Thoracic aorta (tissue), 2 donors: ENCODE measurements at regions not wholly inside any gene's neighbourhood (a gene's known extent, or its start where the extent isn't known, plus 50 kb on each side); places are given as distances from the start of the nearest gene placed in this dataset.

Experiments
- ATAC-seq: fragments of 150-250 bp; one replicate; pipeline ENCODE4 v1.8.0; 2017; ENCODE audit warnings: low read depth; ENCODE audit not compliant: insufficient number of reproducible peaks, low FRiP score
- DNase-seq: peaks from one replicate; pipeline ENCODE4 v3.0.0-alpha.2; 2020; ENCODE audit warnings: low spot score
- H3K27ac ChIP-seq, 2 donors: fragments of 200-600 bp; sonication (generic); 1 replicate in 1 of 2; 2 replicates in 1 of 2; pipeline ENCODE4 v1.5.1; 2016; ENCODE audit warnings: mild to moderate bottlenecking in 2 of 2, moderate library complexity in 2 of 2
- H3K27me3 ChIP-seq: fragments of 200-600 bp; sonication (generic); replicated peaks from 2 replicates; pipeline ENCODE4 v1.6.0; 2016; ENCODE audit warnings: mild to moderate bottlenecking; ENCODE audit not compliant: insufficient read depth
- H3K36me3 ChIP-seq: fragments of 200-600 bp; sonication (generic); one replicate; pipeline ENCODE4 v1.5.1; 2016
- H3K4me1 ChIP-seq, 2 donors: fragments of 200-600 bp; sonication (generic); 1 replicate in 1 of 2; 2 replicates in 1 of 2; pipeline versions ENCODE4 v1.5.1 to v1.6.0; 2016; ENCODE audit warnings: low read depth in 2 of 2, mild to moderate bottlenecking in 1 of 2; ENCODE audit not compliant: control insufficient read depth in 1 of 2
- H3K4me3 ChIP-seq: fragments of 200-600 bp; sonication (generic); 2 replicates; pipeline ENCODE4 v1.5.1; 2016; ENCODE audit warnings: mild to moderate bottlenecking
- H3K9me3 ChIP-seq: fragments of 200-600 bp; sonication (generic); 2 replicates; pipeline ENCODE4 v1.5.1; 2016
- TF ChIP-seq, protein P1 (sequence below): fragments of 200-600 bp; sonication (generic); IDR thresholded peaks from one replicate; pipeline ENCODE4 v1.5.1; 2019; ENCODE audit warnings: antibody characterized with exemption

DNA sequence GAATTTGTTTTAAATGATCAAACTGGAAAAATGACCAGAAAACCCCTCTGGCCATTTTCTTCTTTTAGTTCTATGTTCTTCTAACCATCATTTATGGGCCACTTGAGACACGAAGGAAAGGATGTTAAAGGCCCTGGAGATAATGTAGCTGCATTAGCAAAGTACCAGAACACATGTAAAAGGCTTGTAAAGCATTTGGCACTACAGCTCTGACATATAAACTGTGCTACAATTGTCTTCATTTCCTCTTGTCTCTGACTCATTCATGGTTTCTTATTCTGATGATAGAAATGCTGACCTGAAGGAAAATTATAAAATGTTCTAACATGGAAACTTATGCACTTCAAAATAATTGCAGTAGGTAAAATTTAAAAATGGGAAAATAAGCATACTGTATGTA lies 388.7 kb downstream of the FAT4 start:
- no peak overlapping the region for H3K27ac ChIP-seq
- ATAC-seq (no peak), DNase-seq (no peak)
- no peaks in the 10 kb centered on the region for H3K27me3 ChIP-seq
- H3K4me1 ChIP-seq, result peaks cover 11 to 17% of the 10 kb centered on the region in 2 donors
- TF ChIP-seq, protein P1, sequence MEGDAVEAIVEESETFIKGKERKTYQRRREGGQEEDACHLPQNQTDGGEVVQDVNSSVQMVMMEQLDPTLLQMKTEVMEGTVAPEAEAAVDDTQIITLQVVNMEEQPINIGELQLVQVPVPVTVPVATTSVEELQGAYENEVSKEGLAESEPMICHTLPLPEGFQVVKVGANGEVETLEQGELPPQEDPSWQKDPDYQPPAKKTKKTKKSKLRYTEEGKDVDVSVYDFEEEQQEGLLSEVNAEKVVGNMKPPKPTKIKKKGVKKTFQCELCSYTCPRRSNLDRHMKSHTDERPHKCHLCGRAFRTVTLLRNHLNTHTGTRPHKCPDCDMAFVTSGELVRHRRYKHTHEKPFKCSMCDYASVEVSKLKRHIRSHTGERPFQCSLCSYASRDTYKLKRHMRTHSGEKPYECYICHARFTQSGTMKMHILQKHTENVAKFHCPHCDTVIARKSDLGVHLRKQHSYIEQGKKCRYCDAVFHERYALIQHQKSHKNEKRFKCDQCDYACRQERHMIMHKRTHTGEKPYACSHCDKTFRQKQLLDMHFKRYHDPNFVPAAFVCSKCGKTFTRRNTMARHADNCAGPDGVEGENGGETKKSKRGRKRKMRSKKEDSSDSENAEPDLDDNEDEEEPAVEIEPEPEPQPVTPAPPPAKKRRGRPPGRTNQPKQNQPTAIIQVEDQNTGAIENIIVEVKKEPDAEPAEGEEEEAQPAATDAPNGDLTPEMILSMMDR, result no peak
- no peaks in the 10 kb centered on the region for H3K36me3 ChIP-seq
- no peaks in the 10 kb centered on the region for H3K9me3 ChIP-seq
- H3K4me3 ChIP-seq, result no peak overlapping the region

DNA sequence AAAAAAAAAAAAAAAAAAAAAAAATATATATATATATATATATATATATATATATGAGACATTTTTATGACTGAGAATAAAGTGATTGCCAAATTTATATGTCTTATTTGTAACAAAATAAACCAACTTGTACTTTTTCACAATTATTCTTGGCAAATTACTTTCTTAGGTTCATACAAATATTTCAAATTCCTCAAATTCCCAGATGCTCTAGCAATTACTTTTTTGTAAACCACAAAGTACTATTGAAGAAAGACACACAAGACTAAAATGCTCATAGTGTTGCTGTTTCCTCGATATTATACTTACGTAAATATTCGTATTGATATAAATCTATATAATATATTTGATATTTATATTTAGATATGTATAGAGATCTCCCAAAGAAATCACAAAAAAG lies 390.0 kb downstream of the FAT4 start:
- TF ChIP-seq, protein P1, result no peak

DNA sequence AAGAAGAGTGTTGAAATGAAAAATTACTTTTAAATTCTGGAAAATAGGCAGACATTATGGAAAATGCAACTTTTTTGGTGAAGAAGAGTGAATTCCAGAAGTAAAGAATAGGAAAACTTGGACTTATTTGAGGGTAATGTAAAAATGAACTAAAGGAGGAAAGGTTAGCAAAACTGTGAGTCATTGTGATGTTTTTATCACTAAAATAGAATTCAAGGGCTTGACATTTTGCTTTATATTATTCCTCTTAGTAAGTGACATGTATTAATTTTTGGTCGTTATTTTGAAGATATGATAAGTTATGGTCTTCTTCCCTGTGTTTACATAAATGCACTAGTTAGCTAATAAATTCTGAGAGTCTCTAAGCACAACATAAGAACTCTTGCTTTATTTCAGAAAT lies 390.9 kb downstream of the FAT4 start:
- ATAC-seq (no peak), DNase-seq (no peak)
- Histone ChIP-seq H3K4me3 (no peak overlapping the region), H3K4me1 (peaks cover 11 to 17% of the 10 kb centered on the region in 2 donors), H3K27ac (no peak overlapping the region), H3K36me3 (no peaks in the 10 kb centered on the region), H3K9me3 (no peaks in the 10 kb centered on the region), H3K27me3 (no peaks in the 10 kb centered on the region)
- TF ChIP-seq, protein P1, result no peak

More for the DNA sequence above, 390.0 kb downstream of the FAT4 start:
- Histone ChIP-seq H3K4me1 (peaks cover 11 to 17% of the 10 kb centered on the region in 2 donors), H3K4me3 (no peak overlapping the region), H3K36me3 (no peaks in the 10 kb centered on the region), H3K27ac (no peak overlapping the region), H3K9me3 (no peaks in the 10 kb centered on the region), H3K27me3 (no peaks in the 10 kb centered on the region)
- ATAC-seq, result no peak
- DNase-seq, result no peak

DNA sequence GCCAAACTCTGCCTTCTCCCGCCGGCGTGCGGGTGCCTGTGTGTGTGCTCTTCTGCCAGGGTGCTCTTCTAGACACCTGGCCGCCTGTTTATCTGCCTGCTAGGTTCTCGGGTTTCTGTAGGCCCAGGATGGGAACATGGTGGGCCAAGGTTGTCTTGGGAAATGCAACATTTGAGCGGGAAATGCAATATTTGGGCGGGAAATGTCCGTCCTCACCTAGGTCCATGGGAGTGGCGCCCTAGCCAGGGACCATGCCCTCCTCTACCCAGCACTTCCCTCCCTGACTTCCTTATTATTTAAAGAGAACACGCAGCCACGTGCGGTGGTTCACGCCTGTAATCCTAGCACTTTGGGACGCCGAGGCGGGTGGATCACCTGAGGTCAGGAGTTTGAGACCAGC lies 392.6 kb downstream of the FAT4 start:
- TF ChIP-seq, protein P1, result no peak
- Histone ChIP-seq H3K4me1 (peaks cover 4 to 6% of the 10 kb centered on the region in 2 donors), H3K27me3 (no peaks in the 10 kb centered on the region), H3K27ac (no peak overlapping the region), H3K36me3 (no peaks in the 10 kb centered on the region), H3K4me3 (no peak overlapping the region), H3K9me3 (no peaks in the 10 kb centered on the region)
- ATAC-seq (no peak), DNase-seq (no peak)

DNA sequence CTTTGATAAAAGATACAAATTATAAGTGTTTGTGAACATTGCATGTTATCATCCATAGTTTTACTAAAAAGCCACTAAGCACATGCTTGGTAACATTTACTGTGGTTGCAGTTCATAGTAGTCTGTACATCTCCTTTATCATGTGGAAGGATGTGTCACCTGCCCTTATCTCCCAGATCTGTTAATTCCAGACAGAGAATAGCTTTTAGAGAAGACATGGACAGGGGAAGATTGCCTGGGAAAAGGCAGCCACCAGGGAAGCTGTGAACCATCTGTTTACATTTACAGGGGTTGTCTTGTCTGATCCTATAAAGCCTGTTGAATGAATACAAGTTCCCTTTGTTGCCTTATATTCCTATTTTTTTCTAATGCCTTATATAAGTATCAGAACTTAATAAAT lies 396.0 kb downstream of the FAT4 start:
- H3K27ac ChIP-seq, result no peak overlapping the region
- ATAC-seq (no peak), DNase-seq (no peak)
- no peaks in the 10 kb centered on the region for H3K9me3 ChIP-seq
- H3K27me3 ChIP-seq, result no peaks in the 10 kb centered on the region
- H3K4me3 ChIP-seq, result no peak overlapping the region
- TF ChIP-seq, protein P1, result no peak
- no peaks in the 10 kb centered on the region for H3K36me3 ChIP-seq
- no peaks in the 10 kb centered on the region for H3K4me1 ChIP-seq
